Body of pancreas (tissue), 4 donors: ENCODE measurements at regions not wholly inside any gene's neighbourhood (a gene's known extent, or its start where the extent isn't known, plus 50 kb on each side); places are given as distances from the start of the nearest gene placed in this dataset.
A peak's percentile ranks its signal among the peaks of the same experiment; 100 is the strongest.

Experiments used
- ATAC-seq: fragments of 150-250 bp; one replicate; pipeline ENCODE4 v1.9.1; 2016
- DNase-seq, 4 donors: peaks; one replicate each; pipeline ENCODE4 v3.0.0-alpha.2; 2019
- H3K27ac ChIP-seq, 4 donors: fragments of 200-600 bp; sonication (generic); 1 replicate in 3 of 4; 2 replicates in 1 of 4; pipeline versions ENCODE4 v1.5.1 to v1.6.1; 2016 to 2019; ENCODE audit warnings: mild to moderate bottlenecking in 1 of 4, mixed read lengths in 1 of 4, moderate library complexity in 1 of 4
- H3K27me3 ChIP-seq, 2 donors: fragments of 200-600 bp; sonication (generic); one replicate each; pipeline ENCODE4 v1.6.0; 2016; ENCODE audit warnings: mild to moderate bottlenecking in 1 of 2
- H3K36me3 ChIP-seq, 2 donors: fragments of 200-600 bp; sonication (generic); replicated peaks in 1 of 2; 2 replicates each; pipeline ENCODE4 v1.5.1; 2016; ENCODE audit warnings: low read depth in 2 of 2; ENCODE audit not compliant: insufficient read depth in 1 of 2
- H3K4me1 ChIP-seq: fragments of 200-600 bp; sonication (generic); one replicate; pipeline ENCODE4 v1.6.0; 2016
- H3K4me3 ChIP-seq, 2 donors: fragments of 200-600 bp; sonication (generic); 1 replicate in 1 of 2; 2 replicates in 1 of 2; pipeline ENCODE4 v1.5.1; 2016 to 2019
- H3K9me3 ChIP-seq, 3 donors: fragments of 200-600 bp; sonication (generic); 1 replicate in 2 of 3; 2 replicates in 1 of 3; pipeline ENCODE4 v1.5.1; 2016
- CTCF ChIP-seq, 7 experiments: fragments of 450-650 bp in 4 of 7; fragments of 200-600 bp in 3 of 7; sonication (generic) in 3 of 7; IDR thresholded peaks; one replicate each; pipeline ENCODE4 v1.5.1; 2016 to 2019; ENCODE audit warnings: antibody characterized with exemption in 7 of 7
- POLR2A ChIP-seq, 3 donors: fragments of 450-650 bp; IDR thresholded peaks; one replicate each; pipeline ENCODE4 v1.6.1; 2016; ENCODE audit warnings: antibody characterized with exemption in 3 of 3, mild to moderate bottlenecking in 2 of 3
- WGBS, 2 donors: methylation state at CpG; one replicate each; pipeline ENCODE4 v1.1.5; 2017; 5-methylcytosine and 5-hydroxymethylcytosine counted together
- intact Hi-C: fragments of 100-400 bp; cut with DNase I; formaldehyde crosslinking; loops from one replicate; pipeline ENCODE4 v1.15.1; 2023

- peak overlapping the region; percentile 66 to 86 (median 78) for H3K27ac ChIP-seq
- ATAC-seq, result peak; percentile 16
Measured at GRCh38 chr2:52934920-52935640, 832.5 kb upstream of the CHAC2 start.

DNA sequence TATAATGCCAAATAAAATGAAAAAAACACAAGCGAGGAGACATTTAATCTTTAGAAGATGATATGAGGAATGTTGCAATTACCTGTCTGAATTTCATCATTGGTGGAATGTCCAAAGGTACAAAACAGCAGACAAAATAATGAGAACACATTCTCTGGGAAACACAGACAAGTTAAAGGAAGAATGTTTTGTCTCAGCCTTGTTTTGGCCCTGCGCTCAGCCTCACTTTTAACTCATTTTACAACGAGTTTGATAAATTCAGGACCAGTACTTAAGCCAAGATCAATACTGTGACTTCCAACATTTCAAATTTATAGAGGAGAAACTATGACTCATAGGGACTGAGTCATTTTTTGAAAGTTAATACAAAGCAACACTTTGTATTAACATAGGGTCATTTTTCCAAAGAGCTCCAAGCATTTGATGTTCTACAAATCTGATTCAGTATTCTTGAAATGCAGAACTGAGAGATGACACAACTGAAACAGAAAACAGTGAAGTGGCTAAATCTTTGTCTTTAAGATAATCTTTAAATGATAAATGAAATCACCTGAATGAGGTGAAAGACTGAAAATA is 833.2 kb upstream of the CHAC2 start:
- no peaks in the 10 kb centered on the region for H3K36me3 ChIP-seq
- peak; percentile 97 for ATAC-seq
- peak overlapping the region; percentile 66 to 86 (median 78) for H3K27ac ChIP-seq
- TF ChIP-seq POLR2A (IDR thresholded peaks at IDR 0.05) (no peak), CTCF (IDR thresholded peaks at IDR 0.05) (no peak)
- DNase-seq, result peak; percentile 26 to 38 (median 36)
- peaks cover 30% of the 10 kb centered on the region for H3K4me1 ChIP-seq
- no peak overlapping the region for H3K4me3 ChIP-seq
- no peaks in the 10 kb centered on the region for H3K27me3 ChIP-seq
- H3K9me3 ChIP-seq, result peaks cover 0 to 5% (median 0%) of the 10 kb centered on the region in 3 donors
- 19 to 23% methylated on average over 3 of the region's 3 CpGs for WGBS, 2 donors
- intact Hi-C loops, result no loop called here

More at GRCh38 chr2:52934920-52935640, 832.5 kb upstream of the CHAC2 start:
- Histone ChIP-seq H3K4me1 (peaks cover 30% of the 10 kb centered on the region), H3K4me3 (no peak overlapping the region), H3K36me3 (no peaks in the 10 kb centered on the region), H3K27me3 (no peaks in the 10 kb centered on the region), H3K9me3 (no peaks in the 10 kb centered on the region)
- TF ChIP-seq POLR2A (IDR thresholded peaks at IDR 0.05), result no peak
- TF ChIP-seq CTCF (IDR thresholded peaks at IDR 0.05), result no peak
- DNase-seq, result no peak
- 60 to 63% methylated on average over 3 of the region's 3 CpGs for WGBS, 2 donors
- intact Hi-C loops, result no loop called here

GRCh38 chr2:52933878-52934277 is 833.7 kb upstream of the CHAC2 start:
- 32 to 36% methylated on average over 2 of the region's 2 CpGs for WGBS, 2 donors
- DNase-seq (no peak), ATAC-seq (peak; percentile 16)
- H3K4me3 ChIP-seq, result no peak overlapping the region
- peaks cover 30% of the 10 kb centered on the region for H3K4me1 ChIP-seq
- H3K36me3 ChIP-seq, result no peaks in the 10 kb centered on the region
- H3K27ac ChIP-seq, result peak overlapping the region; percentile 66 to 86 (median 78)
- H3K9me3 ChIP-seq, result peaks cover 0 to 8% (median 0%) of the 10 kb centered on the region in 3 donors
- intact Hi-C loops, result no loop called here
- TF ChIP-seq CTCF (IDR thresholded peaks at IDR 0.05), result no peak
- no peak for TF ChIP-seq POLR2A (IDR thresholded peaks at IDR 0.05)
- no peaks in the 10 kb centered on the region for H3K27me3 ChIP-seq

GRCh38 chr2:52931660-52932059 is 835.9 kb upstream of the CHAC2 start:
- intact Hi-C loops, result no loop called here
- Histone ChIP-seq H3K4me1 (peaks cover 30% of the 10 kb centered on the region), H3K9me3 (peaks cover 0 to 8% (median 0%) of the 10 kb centered on the region in 3 donors), H3K27ac (no peak overlapping the region), H3K27me3 (no peaks in the 10 kb centered on the region), H3K36me3 (no peaks in the 10 kb centered on the region), H3K4me3 (no peak overlapping the region)
- no peak for TF ChIP-seq POLR2A (IDR thresholded peaks at IDR 0.05)
- 62 to 81% methylated on average over 1 of the region's 1 CpG for WGBS, 2 donors
- no peak for DNase-seq
- ATAC-seq, result no peak

DNA sequence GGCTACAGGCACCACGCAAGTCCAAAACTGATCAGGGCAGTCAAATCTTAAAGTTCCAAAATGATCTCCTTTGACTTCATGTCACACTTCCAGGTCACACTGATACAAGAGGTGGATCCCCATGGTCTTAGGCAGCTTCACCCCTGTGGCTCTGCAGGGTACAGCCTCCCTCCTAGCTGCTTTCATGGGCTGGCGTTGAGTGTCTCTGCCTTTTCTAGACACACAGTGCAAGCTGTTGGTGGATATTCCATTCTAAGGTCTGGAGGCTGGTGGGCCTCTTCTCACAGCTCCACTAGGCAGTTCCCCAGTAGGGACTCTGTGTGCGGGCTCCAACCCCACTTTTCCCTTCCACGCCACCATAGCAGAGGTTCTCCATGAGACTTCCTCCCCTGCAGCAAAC is 838.2 kb upstream of the CHAC2 start:
- no peak for DNase-seq
- H3K4me3 ChIP-seq, result no peak overlapping the region
- no peak for TF ChIP-seq CTCF (IDR thresholded peaks at IDR 0.05)
- no peak for TF ChIP-seq POLR2A (IDR thresholded peaks at IDR 0.05)
- intact Hi-C loops, result no loop called here
- no peak for ATAC-seq
- peaks cover 18% of the 10 kb centered on the region for H3K4me1 ChIP-seq
- H3K9me3 ChIP-seq, result peaks cover 0 to 8% (median 0%) of the 10 kb centered on the region in 3 donors
- WGBS, 2 donors, result 93 to 100% methylated on average over 4 of the region's 4 CpGs
- no peaks in the 10 kb centered on the region for H3K36me3 ChIP-seq
- no peaks in the 10 kb centered on the region for H3K27me3 ChIP-seq
- H3K27ac ChIP-seq, result no peak overlapping the region
